HG02678 (cell line): ENCODE measurements at regions not wholly inside any gene's neighbourhood (a gene's known extent, or its start where the extent isn't known, plus 50 kb on each side); places are given as distances from the start of the nearest gene placed in this dataset.

Source experiments
- ATAC-seq: cut with Tn5 transposase; IDR thresholded peaks from one replicate; pipeline ENCODE4 v1.9.1; 2021; ENCODE audit warnings: mild to moderate bottlenecking, moderate library complexity; ENCODE audit not compliant: unreplicated experiment

- no peak for ATAC-seq
Observed at GRCh38 chr5:73339711-73340110, 108.9 kb downstream of the FOXD1 start.

DNA sequence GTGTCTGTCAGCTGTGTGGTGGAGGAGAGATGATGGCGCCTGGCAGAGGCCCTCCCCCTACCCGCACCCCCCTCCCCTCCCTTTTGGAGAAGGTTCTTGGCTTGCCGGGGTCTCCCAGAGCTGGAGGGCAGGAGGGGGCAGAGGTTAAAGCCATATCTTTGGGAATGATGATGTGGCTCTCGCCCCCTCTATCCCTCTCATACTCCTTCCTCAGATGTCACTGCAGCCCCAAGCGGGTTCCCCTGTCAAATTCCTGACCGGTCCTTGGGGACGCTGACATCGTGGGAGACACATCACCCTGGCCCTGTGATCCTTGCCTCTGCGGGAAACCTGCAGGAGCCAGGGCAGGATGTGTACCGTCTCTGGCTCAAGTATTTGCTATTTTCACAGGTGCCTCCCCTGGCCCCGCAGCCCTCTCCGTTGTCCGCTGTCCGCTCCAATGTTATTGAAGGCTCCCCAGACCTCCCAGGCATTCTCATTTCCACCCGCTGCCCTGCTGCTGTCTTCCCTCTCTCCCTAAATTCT is 109.5 kb downstream of the FOXD1 start:
- ATAC-seq = no peak

GRCh38 chr5:73338256-73339050 is 110.1 kb downstream of the FOXD1 start:
- ATAC-seq = no peak

- no peak for ATAC-seq
Observed at GRCh38 chr5:73337586-73338255, 110.9 kb downstream of the FOXD1 start.

DNA sequence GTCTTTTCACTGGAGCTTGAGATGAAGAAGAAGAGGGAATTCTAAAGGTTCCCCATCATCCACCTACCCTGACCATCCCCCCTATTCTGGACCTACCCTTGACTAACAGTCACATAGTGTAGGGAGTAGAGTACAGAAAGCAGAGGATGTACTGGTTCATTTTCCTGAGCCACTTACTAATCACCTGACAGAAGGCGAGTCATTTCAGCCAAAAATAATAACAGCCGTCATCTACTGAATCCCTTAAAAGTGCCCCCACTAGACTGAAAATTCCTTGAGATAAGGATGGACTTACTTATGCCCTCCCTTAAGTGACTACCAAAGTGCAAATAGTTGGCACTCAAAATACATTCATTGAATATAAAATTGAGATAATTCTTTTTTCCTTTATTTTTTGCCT is 112.2 kb downstream of the FOXD1 start:
- ATAC-seq = no peak

DNA sequence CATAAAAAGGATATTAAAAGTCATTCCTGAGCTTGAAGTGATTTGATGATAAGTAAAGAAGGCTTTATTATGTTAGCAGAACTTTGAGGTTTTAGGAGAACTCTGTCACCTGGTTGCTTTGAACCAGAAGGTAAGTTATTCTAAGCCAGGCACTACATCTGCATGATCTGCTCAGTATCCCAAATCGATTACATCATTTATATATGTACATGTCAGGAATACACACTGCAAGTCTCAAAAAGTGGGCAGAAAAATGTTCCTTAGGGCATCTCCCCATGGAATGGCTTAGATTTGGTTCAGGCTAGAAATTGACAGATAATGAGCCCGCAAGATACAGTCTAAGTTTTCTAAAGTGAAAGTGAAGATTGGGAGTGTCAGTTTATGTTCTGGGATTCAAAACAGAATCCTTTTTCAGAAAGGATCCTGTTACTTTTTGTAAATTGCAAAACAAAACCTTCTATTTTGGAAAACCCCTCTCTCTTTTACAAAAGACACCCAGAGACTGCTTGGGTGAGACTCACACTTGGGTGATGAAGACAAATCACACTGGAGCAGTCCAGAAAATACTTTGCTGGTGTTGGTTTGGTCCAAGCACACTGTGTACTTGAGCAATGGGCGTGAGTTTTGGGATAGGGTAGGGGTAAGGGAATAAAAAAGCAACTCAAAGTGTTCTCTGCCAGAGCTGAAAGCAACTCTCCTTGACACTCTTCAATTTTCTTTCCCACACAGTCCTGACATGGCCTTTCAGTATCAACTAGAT is 114.5 kb downstream of the FOXD1 start:
- no peak for ATAC-seq

GRCh38 chr5:73330613-73331012 is 118.0 kb downstream of the FOXD1 start:
- ATAC-seq = no peak

- ATAC-seq = no peak
Observed at GRCh38 chr5:73328640-73329039, 119.9 kb downstream of the FOXD1 start.

GRCh38 chr5:73327908-73328455 is 120.6 kb downstream of the FOXD1 start:
- ATAC-seq = no peak

DNA sequence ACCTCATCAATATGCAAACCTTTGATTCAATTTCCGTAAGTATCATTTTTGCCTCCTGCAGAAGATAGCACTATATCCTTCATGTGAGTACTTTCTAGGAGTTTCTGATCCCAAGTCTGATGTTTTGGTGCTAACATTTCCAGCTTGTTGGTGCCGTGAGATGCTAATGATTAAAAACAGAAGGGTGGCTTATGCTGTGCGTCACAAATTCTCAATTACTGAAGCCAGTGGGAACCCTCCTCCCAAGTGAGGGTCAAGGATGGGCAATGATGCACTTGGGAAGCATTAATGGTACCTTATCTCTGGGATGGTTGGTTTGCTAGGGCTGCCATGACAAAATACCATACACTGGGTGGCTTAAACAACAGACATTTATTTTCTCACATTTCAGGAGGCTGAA is 123.0 kb downstream of the FOXD1 start:
- no peak for ATAC-seq

- no peak for ATAC-seq
Observed at GRCh38 chr5:73323466-73323865, 125.1 kb downstream of the FOXD1 start.

- ATAC-seq = no peak
Observed at GRCh38 chr5:73322437-73323076, 126.0 kb downstream of the FOXD1 start.

- no peak for ATAC-seq
Observed at GRCh38 chr5:73321757-73322436, 126.7 kb downstream of the FOXD1 start.

GRCh38 chr5:73319036-73319435 is 129.5 kb downstream of the FOXD1 start:
- ATAC-seq = no peak

GRCh38 chr5:73318308-73318719 is 130.3 kb downstream of the FOXD1 start:
- no peak for ATAC-seq

- no peak for ATAC-seq
Observed at GRCh38 chr5:73317523-73317922, 131.1 kb downstream of the FOXD1 start.

- no peak for ATAC-seq
Observed at GRCh38 chr5:73314395-73315257, 134.0 kb downstream of the FOXD1 start.

DNA sequence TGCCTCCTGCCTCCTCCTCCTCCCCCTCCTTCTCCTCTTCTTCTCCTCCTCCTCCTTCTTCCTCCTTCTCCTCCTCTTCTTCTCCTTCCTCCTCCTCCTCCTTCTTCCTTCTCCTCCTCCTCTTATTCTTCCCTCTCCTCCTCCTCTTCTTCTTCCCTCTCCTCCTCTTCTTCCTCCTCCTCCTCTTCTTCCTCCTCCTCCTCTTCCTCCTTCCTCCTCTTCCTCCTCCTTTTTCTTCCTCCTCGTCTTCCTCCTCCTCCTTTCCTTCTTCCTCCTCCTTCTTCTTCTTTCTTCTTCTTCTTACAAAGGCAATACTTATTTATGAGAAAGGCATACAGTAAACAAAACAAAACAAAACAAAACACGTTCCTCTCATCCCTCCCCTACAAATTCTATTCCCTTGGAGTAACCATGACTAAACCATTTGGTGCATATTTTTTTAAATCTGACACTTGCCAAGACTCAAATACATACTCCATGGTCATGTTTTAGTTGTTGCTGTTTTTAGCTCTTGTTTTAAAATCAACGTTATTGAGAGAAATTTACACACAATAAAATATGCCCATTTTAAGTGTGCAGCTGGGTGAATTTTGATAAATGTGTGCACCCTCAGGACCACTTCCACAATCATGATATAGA is 135.6 kb downstream of the FOXD1 start:
- no peak for ATAC-seq
